ENCODE measurements at regions not wholly inside any gene's neighbourhood (a gene's known extent, or its start where the extent isn't known, plus 50 kb on each side); places are given as distances from the start of the nearest gene placed in this dataset.

DNA sequence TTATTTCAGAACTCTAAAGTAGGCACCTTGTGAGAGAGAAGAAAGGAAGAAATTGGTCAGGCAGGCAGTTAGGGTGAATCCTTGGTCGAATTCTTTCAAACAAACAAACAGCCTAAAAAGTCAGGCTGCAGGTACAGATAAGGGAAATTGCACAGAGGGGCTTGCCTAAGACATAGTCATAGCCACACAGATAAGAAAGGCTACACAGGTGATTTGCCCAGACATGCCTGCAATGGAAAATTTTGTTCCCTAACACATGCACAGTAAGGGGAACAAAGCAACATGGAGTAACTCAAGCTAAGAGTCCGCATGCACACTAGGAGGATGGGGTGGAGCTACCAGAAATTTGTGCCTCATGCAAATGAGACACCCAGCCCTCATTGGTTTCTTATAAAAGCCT is 91.4 kb upstream of the TUSC7 start:
- TF ChIP-seq POLR2AphosphoS5 (IDR thresholded peaks at IDR 0.05) = no peak
- TF ChIP-seq POLR2A (IDR thresholded peaks at IDR 0.05) = no peak
